Neural progenitor cell (in vitro differentiated cells): ENCODE measurements at regions not wholly inside any gene's neighbourhood (a gene's known extent, or its start where the extent isn't known, plus 50 kb on each side); places are given as distances from the start of the nearest gene placed in this dataset.

Source experiments
- EZH2 ChIP-seq: fragments of 200-600 bp; sonication (generic); IDR thresholded peaks from 2 replicates; pipeline ENCODE4 v1.6.1; 2017; ENCODE audit warnings: antibody characterized with exemption, mild to moderate bottlenecking, moderate library complexity
- TF ChIP-seq, protein P1 (sequence below): fragments of 200-600 bp; sonication (generic); IDR thresholded peaks from 2 replicates; pipeline ENCODE4 v1.5.1; 2017; ENCODE audit warnings: antibody characterized with exemption, mild to moderate bottlenecking

GRCh38 chr2:64779117-64779690 lies 125.5 kb upstream of the SERTAD2 start:
- TF ChIP-seq, protein P1, sequence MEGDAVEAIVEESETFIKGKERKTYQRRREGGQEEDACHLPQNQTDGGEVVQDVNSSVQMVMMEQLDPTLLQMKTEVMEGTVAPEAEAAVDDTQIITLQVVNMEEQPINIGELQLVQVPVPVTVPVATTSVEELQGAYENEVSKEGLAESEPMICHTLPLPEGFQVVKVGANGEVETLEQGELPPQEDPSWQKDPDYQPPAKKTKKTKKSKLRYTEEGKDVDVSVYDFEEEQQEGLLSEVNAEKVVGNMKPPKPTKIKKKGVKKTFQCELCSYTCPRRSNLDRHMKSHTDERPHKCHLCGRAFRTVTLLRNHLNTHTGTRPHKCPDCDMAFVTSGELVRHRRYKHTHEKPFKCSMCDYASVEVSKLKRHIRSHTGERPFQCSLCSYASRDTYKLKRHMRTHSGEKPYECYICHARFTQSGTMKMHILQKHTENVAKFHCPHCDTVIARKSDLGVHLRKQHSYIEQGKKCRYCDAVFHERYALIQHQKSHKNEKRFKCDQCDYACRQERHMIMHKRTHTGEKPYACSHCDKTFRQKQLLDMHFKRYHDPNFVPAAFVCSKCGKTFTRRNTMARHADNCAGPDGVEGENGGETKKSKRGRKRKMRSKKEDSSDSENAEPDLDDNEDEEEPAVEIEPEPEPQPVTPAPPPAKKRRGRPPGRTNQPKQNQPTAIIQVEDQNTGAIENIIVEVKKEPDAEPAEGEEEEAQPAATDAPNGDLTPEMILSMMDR = no peak
- no peak for TF ChIP-seq EZH2
